ENCODE measurements at regions not wholly inside any gene's neighbourhood (a gene's known extent, or its start where the extent isn't known, plus 50 kb on each side); places are given as distances from the start of the nearest gene placed in this dataset.

DNA sequence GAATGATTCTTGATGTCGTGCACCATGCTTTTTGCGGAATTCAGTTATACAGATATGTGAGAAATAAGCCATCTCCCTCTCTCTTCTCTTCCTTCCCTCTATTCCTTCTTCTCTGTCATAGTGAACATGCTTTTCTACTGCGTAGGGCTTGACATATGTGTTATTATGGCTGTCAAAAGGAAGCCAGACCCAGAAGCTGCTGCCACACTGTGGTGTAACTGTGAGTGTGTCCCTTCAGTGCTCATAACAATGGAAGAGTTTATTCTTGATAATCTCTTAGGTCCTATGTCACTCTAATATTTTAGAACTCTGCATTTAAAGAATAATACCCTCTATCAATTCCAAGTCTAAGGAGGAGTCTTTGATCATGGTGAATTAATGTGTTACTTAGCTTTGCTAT lies 208.9 kb upstream of the TMTC4 start:
- Histone ChIP-seq H3K4me1 (ENCODE audit: control insufficient read depth, insufficient read depth, low read length) (peaks cover 2% of the 10 kb centered on the region), H3K4me3 (ENCODE audit: low read length) (no peak overlapping the region), H3K27me3 (ENCODE audit: control insufficient read depth, insufficient read depth, low read length, poor library complexity, severe bottlenecking) (no peaks in the 10 kb centered on the region), H3K27ac (ENCODE audit: low read depth, low read length) (no peak overlapping the region), H3K36me3 (ENCODE audit: control insufficient read depth, insufficient read depth, low read length) (no peaks in the 10 kb centered on the region), H3K9me3 (ENCODE audit: control insufficient read depth, low read length) (peaks cover 7% of the 10 kb centered on the region), H3K9ac (ENCODE audit: extremely low read depth, low read length, poor library complexity, severe bottlenecking) (no peak overlapping the region)
- H3K4me1 Mint-ChIP-seq = no peaks in the 10 kb centered on the region
- peaks cover 8% of the 10 kb centered on the region for H3K27me3 Mint-ChIP-seq (ENCODE audit: insufficient read depth)
- H3K9me3 Mint-ChIP-seq = peaks cover 4% of the 10 kb centered on the region
- no peak overlapping the region for H3K27ac Mint-ChIP-seq
- no peak for TF ChIP-seq CTCF (conservative IDR thresholded peaks at IDR 0.05)
- WGBS, 2 experiments (ENCODE audit: insufficient coverage in 1 of 2, insufficient read length in 1 of 2) = 72 to 81% methylated on average over 2 to 3 of the region's 3 CpGs
- no peaks in the 10 kb centered on the region for H3K36me3 Mint-ChIP-seq (ENCODE audit: low read depth)
- no peak for DNase-seq
- H3K4me3 Mint-ChIP-seq = no peak overlapping the region

GRCh38 chr13:100881291-100881864 lies 206.8 kb upstream of the TMTC4 start:
- H3K4me3 ChIP-seq (ENCODE audit: low read length) = no peak overlapping the region
- no peak for TF ChIP-seq CTCF (conservative IDR thresholded peaks at IDR 0.05)
- H3K27me3 Mint-ChIP-seq (ENCODE audit: insufficient read depth) = peaks cover 8% of the 10 kb centered on the region
- no peaks in the 10 kb centered on the region for H3K4me1 Mint-ChIP-seq
- H3K4me3 Mint-ChIP-seq = no peak overlapping the region
- no peaks in the 10 kb centered on the region for H3K27me3 ChIP-seq (ENCODE audit: control insufficient read depth, insufficient read depth, low read length, poor library complexity, severe bottlenecking)
- H3K9me3 Mint-ChIP-seq = peaks cover 12% of the 10 kb centered on the region
- DNase-seq = no peak
- H3K9ac ChIP-seq (ENCODE audit: extremely low read depth, low read length, poor library complexity, severe bottlenecking) = no peak overlapping the region
- no peak overlapping the region for H3K27ac ChIP-seq (ENCODE audit: low read depth, low read length)
- peaks cover 5% of the 10 kb centered on the region for H3K36me3 Mint-ChIP-seq (ENCODE audit: low read depth)
- WGBS, 2 experiments (ENCODE audit: insufficient coverage in 1 of 2, insufficient read length in 1 of 2) = 93 to 99% methylated on average over 6 to 7 of the region's 7 CpGs
- peaks cover 12% of the 10 kb centered on the region for H3K9me3 ChIP-seq (ENCODE audit: control insufficient read depth, low read length)
- H3K27ac Mint-ChIP-seq = no peak overlapping the region
- H3K4me1 ChIP-seq (ENCODE audit: control insufficient read depth, insufficient read depth, low read length) = peaks cover 10% of the 10 kb centered on the region
- no peaks in the 10 kb centered on the region for H3K36me3 ChIP-seq (ENCODE audit: control insufficient read depth, insufficient read depth, low read length)

GRCh38 chr13:100880166-100880565 lies 205.6 kb upstream of the TMTC4 start:
- H3K27me3 Mint-ChIP-seq (ENCODE audit: insufficient read depth) = peaks cover 8% of the 10 kb centered on the region
- no peak overlapping the region for H3K27ac Mint-ChIP-seq
- Histone ChIP-seq H3K4me1 (ENCODE audit: control insufficient read depth, insufficient read depth, low read length) (peaks cover 10% of the 10 kb centered on the region), H3K27me3 (ENCODE audit: control insufficient read depth, insufficient read depth, low read length, poor library complexity, severe bottlenecking) (no peaks in the 10 kb centered on the region), H3K9me3 (ENCODE audit: control insufficient read depth, low read length) (peaks cover 24% of the 10 kb centered on the region), H3K9ac (ENCODE audit: extremely low read depth, low read length, poor library complexity, severe bottlenecking) (no peak overlapping the region), H3K27ac (ENCODE audit: low read depth, low read length) (no peak overlapping the region), H3K36me3 (ENCODE audit: control insufficient read depth, insufficient read depth, low read length) (no peaks in the 10 kb centered on the region), H3K4me3 (ENCODE audit: low read length) (no peak overlapping the region)
- peaks cover 23% of the 10 kb centered on the region for H3K9me3 Mint-ChIP-seq
- no peak overlapping the region for H3K4me3 Mint-ChIP-seq
- H3K36me3 Mint-ChIP-seq (ENCODE audit: low read depth) = peaks cover 8% of the 10 kb centered on the region
- no peak for TF ChIP-seq CTCF (conservative IDR thresholded peaks at IDR 0.05)
- 87 to 88% methylated on average over 2 to 3 of the region's 3 CpGs for WGBS, 2 experiments (ENCODE audit: insufficient coverage in 1 of 2, insufficient read length in 1 of 2)
- H3K4me1 Mint-ChIP-seq = no peaks in the 10 kb centered on the region
- no peak for DNase-seq
